CD14-positive monocyte (primary cell): ENCODE measurements at regions not wholly inside any gene's neighbourhood (a gene's known extent, or its start where the extent isn't known, plus 50 kb on each side); places are given as distances from the start of the nearest gene placed in this dataset.

Experiments used
- DNase-seq, 3 donors: peaks; one replicate each; pipeline ENCODE4 v3.0.0-alpha.2; 2011 to 2022
- H2AFZ ChIP-seq: 2 replicates; pipeline ENCODE4 v1.6.0; 2012; ENCODE audit warnings: mild to moderate bottlenecking, low read depth, low read length, inconsistent platforms; ENCODE audit not compliant: insufficient read depth, poor library complexity, severe bottlenecking
- H3K27ac ChIP-seq, 2 donors: 1 replicate in 1 of 2; 2 replicates in 1 of 2; pipeline ENCODE4 v1.5.1; 2012 to 2013; ENCODE audit warnings: low read length in 2 of 2, control low read depth in 1 of 2, inconsistent platforms in 1 of 2, low read depth in 1 of 2, mild to moderate bottlenecking in 1 of 2
- H3K27me3 ChIP-seq, 2 donors: one replicate each; pipeline versions ENCODE4 v1.6.0 to v1.6.1; 2011 to 2013; ENCODE audit warnings: low read length in 2 of 2; ENCODE audit not compliant: control insufficient read depth in 2 of 2, insufficient read depth in 2 of 2
- H3K36me3 ChIP-seq, 2 donors: replicated peaks in 1 of 2; 1 replicate in 1 of 2; 2 replicates in 1 of 2; pipeline versions ENCODE4 v1.5.1 to v1.6.1; 2012 to 2013; ENCODE audit warnings: low read length in 2 of 2, control low read depth in 1 of 2, inconsistent platforms in 1 of 2, mild to moderate bottlenecking in 1 of 2; ENCODE audit not compliant: insufficient read depth in 2 of 2, control insufficient read depth in 1 of 2
- H3K4me1 ChIP-seq, 2 donors: 1 replicate in 1 of 2; 2 replicates in 1 of 2; pipeline versions ENCODE4 v1.5.1 to v1.6.1; 2012 to 2013; ENCODE audit warnings: low read length in 2 of 2, control low read depth in 1 of 2, inconsistent platforms in 1 of 2, mild to moderate bottlenecking in 1 of 2, moderate library complexity in 1 of 2; ENCODE audit not compliant: insufficient read depth in 2 of 2, control insufficient read depth in 1 of 2
- H3K4me2 ChIP-seq: replicated peaks from 2 replicates; pipeline ENCODE3; 2012; ENCODE audit warnings: low read length, moderate library complexity, mild to moderate bottlenecking; ENCODE audit not compliant: poor library complexity, severe bottlenecking; ENCODE audit errors: extremely low read depth
- H3K4me3 ChIP-seq, 3 experiments: fragments of 200-600 bp in 1 of 3; sonication (generic) in 1 of 3; replicated peaks in 1 of 3; 1 replicate in 2 of 3; 2 replicates in 1 of 3; pipeline ENCODE4 v1.5.1; 2011 to 2013; ENCODE audit warnings: low read length in 3 of 3, mild to moderate bottlenecking in 3 of 3, control low read depth in 2 of 3, low read depth in 2 of 3, inconsistent platforms in 1 of 3, moderate library complexity in 1 of 3
- H3K79me2 ChIP-seq: 2 replicates; pipeline ENCODE4 v1.6.0; 2012; ENCODE audit warnings: mild to moderate bottlenecking, control low read depth, inconsistent platforms, low read length, moderate library complexity; ENCODE audit not compliant: insufficient read depth
- H3K9ac ChIP-seq: 2 replicates; pipeline ENCODE4 v1.6.0; 2017; ENCODE audit warnings: low read length, mild to moderate bottlenecking; ENCODE audit not compliant: insufficient read depth, poor library complexity, severe bottlenecking
- H3K9me3 ChIP-seq, 2 donors: replicated peaks in 1 of 2; 1 replicate in 1 of 2; 2 replicates in 1 of 2; pipeline versions ENCODE4 v1.5.1 to v1.6.1; 2012 to 2013; ENCODE audit warnings: low read length in 2 of 2, control low read depth in 1 of 2; ENCODE audit not compliant: control insufficient read depth in 1 of 2, insufficient read depth in 1 of 2
- H4K20me1 ChIP-seq: 2 replicates; pipeline ENCODE4 v1.6.0; 2012; ENCODE audit warnings: mild to moderate bottlenecking, low read length, control low read depth, moderate library complexity; ENCODE audit not compliant: insufficient read depth
- H3K27ac Mint-ChIP-seq, 7 donors: one replicate each; pipeline ENCODE4 v1.8.0; 2020; ENCODE audit warnings: mild to moderate bottlenecking in 7 of 7, mixed read lengths in 7 of 7, moderate library complexity in 6 of 7, inconsistent platforms in 2 of 7
- H3K27me3 Mint-ChIP-seq, 3 donors: one replicate each; pipeline ENCODE4 v1.8.0; 2021 to 2022; ENCODE audit warnings: low read depth in 3 of 3, mild to moderate bottlenecking in 3 of 3, mixed read lengths in 3 of 3, moderate library complexity in 3 of 3, inconsistent platforms in 1 of 3
- H3K36me3 Mint-ChIP-seq, 2 donors: one replicate each; pipeline ENCODE4 v1.8.0; 2020; ENCODE audit warnings: mixed read lengths in 2 of 2, inconsistent platforms in 1 of 2, mild to moderate bottlenecking in 1 of 2
- H3K4me1 Mint-ChIP-seq: one replicate; pipeline ENCODE4 v1.8.0; 2020; ENCODE audit warnings: mild to moderate bottlenecking, mixed read lengths
- H3K4me3 Mint-ChIP-seq, 2 donors: one replicate each; pipeline ENCODE4 v1.8.0; 2020; ENCODE audit warnings: mild to moderate bottlenecking in 2 of 2, mixed read lengths in 2 of 2, moderate library complexity in 1 of 2
- H3K9me3 Mint-ChIP-seq, 7 donors: one replicate each; pipeline ENCODE4 v1.8.0; 2020 to 2022; ENCODE audit warnings: mixed read lengths in 7 of 7, mild to moderate bottlenecking in 6 of 7, moderate library complexity in 6 of 7, inconsistent platforms in 2 of 7
- CTCF ChIP-seq: fragments of 200-600 bp; IDR thresholded peaks from one replicate; pipeline ENCODE4 v1.8.0; 2022; ENCODE audit warnings: antibody characterized with exemption, mild to moderate bottlenecking
- WGBS: methylation state at CpG from one replicate; pipeline ENCODE4 v1.1.5; 2013; ENCODE audit warnings: missing lambda C conversion rate; ENCODE audit not compliant: insufficient coverage; 5-methylcytosine and 5-hydroxymethylcytosine counted together
- intact Hi-C, 2 donors: fragments of 100-400 bp; cut with micrococcal nuclease; formaldehyde crosslinking; loops; one replicate each; pipeline versions ENCODE4 v1.15.0 to v1.15.1; 2023

DNA sequence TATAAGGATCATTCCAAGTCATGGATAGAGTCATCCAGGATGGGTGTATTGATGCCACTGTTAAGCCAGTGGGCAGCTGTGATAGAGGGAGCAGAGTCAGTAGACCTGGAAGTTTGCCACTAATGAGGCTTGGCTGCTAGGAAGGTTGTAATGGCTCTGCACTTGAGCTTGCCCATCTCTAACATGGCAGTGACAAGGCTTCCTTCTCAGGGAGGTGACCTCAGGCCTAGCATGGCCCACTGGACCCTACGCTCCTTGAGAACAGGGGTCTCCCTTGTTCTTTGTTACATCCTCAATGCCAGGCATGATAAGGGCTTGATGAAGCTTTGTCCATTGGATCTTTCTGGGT, 155.1 kb downstream of the CD83 start:
- H3K9me3 ChIP-seq = no peaks in the 10 kb centered on the region
- H3K4me3 Mint-ChIP-seq = peak overlapping the region in 1 of 2 donors; percentile 63
- no peaks in the 10 kb centered on the region for H4K20me1 ChIP-seq
- no peak overlapping the region for H2AFZ ChIP-seq
- no peak for DNase-seq
- H3K4me2 ChIP-seq = peak overlapping the region; percentile 9
- no peak for TF ChIP-seq CTCF
- no peak overlapping the region for H3K9ac ChIP-seq
- no peaks in the 10 kb centered on the region for H3K36me3 Mint-ChIP-seq
- H3K27ac ChIP-seq = no peak overlapping the region
- H3K4me1 ChIP-seq = peaks cover 54 to 60% of the 10 kb centered on the region in 2 donors
- peaks cover 0 to 4% (median 2%) of the 10 kb centered on the region in 7 donors for H3K9me3 Mint-ChIP-seq
- 100% methylated on average over 1 of the region's 1 CpG for WGBS
- H3K27me3 ChIP-seq = no peaks in the 10 kb centered on the region
- peaks cover 0 to 4% (median 3%) of the 10 kb centered on the region in 3 donors for H3K27me3 Mint-ChIP-seq
- H3K36me3 ChIP-seq = no peaks in the 10 kb centered on the region
- peaks cover 65% of the 10 kb centered on the region for H3K4me1 Mint-ChIP-seq
- intact Hi-C loops = loop anchor here in 1 of 2 donors (10.0 kb wide), 1 partner anchor 442 kb away; no protein-coding TSS in a partner anchor
- peak overlapping the region in 3 of 7 donors; percentile 51 to 73 (median 51) for H3K27ac Mint-ChIP-seq
- H3K79me2 ChIP-seq = no peaks in the 10 kb centered on the region
- peak overlapping the region in 1 of 3 experiments; percentile 13 for H3K4me3 ChIP-seq

- H3K4me3 Mint-ChIP-seq = peak overlapping the region in 1 of 2 donors; percentile 63
- Histone ChIP-seq H3K36me3 (no peaks in the 10 kb centered on the region), H3K4me1 (peaks cover 54 to 60% of the 10 kb centered on the region in 2 donors), H3K79me2 (no peaks in the 10 kb centered on the region), H3K27ac (no peak overlapping the region), H3K27me3 (no peaks in the 10 kb centered on the region), H3K4me2 (peak overlapping the region; percentile 9), H3K9me3 (no peaks in the 10 kb centered on the region), H3K9ac (no peak overlapping the region), H4K20me1 (no peaks in the 10 kb centered on the region), H3K4me3 (peak overlapping the region in 1 of 3 experiments; percentile 13), H2AFZ (no peak overlapping the region)
- intact Hi-C loops = loop anchor here in 1 of 2 donors (10.0 kb wide), 1 partner anchor 442 kb away; no protein-coding TSS in a partner anchor
- H3K27ac Mint-ChIP-seq = peak overlapping the region in 2 of 7 donors; percentile 51
- DNase-seq = peak in 2 of 3 donors; percentile 4 to 18
- peaks cover 0 to 4% (median 3%) of the 10 kb centered on the region in 3 donors for H3K27me3 Mint-ChIP-seq
- H3K9me3 Mint-ChIP-seq = peaks cover 0 to 4% (median 2%) of the 10 kb centered on the region in 7 donors
- WGBS = 56% methylated on average over 4 of the region's 8 CpGs
- no peak for TF ChIP-seq CTCF
- H3K36me3 Mint-ChIP-seq = no peaks in the 10 kb centered on the region
- peaks cover 66% of the 10 kb centered on the region for H3K4me1 Mint-ChIP-seq
Measured at GRCh38 chr6:14273191-14273590, 155.6 kb downstream of the CD83 start.
